K562 (cell line): ENCODE measurements at regions not wholly inside any gene's neighbourhood (a gene's known extent, or its start where the extent isn't known, plus 50 kb on each side); places are given as distances from the start of the nearest gene placed in this dataset.

Source experiments
- ATAC-seq: fragments of 200-7000 bp; cut with Tn5 transposase; 3 replicates; pipeline ENCODE4 v1.9.1; 2020; ENCODE audit warnings: moderate library complexity
- BruUV-seq: library from RNA; stranded (reverse); fragments of 400-500 nt; replicated peaks from 2 replicates; lab custom pipeline; 2021; lab: Mats Ljungman, UMichigan
- CTCF ChIA-PET: fragments of 300-600 bp; formaldehyde crosslinking; extraction: SDS; loops from one replicate; lab custom pipeline; 2021; ENCODE audit warnings: low intra/inter-chr PET ratio; lab: Yijun Ruan, JAX
- POLR2A ChIA-PET: fragments of 300-600, 350-650 bp; sonication (Branson Sonifier 250); formaldehyde crosslinking; extraction: SDS; loops from one replicate; lab custom pipeline; 2021; ENCODE audit warnings: antibody characterized with exemption, inconsistent platforms; lab: Yijun Ruan, JAX
- DNase-seq, 4 experiments: peaks; one replicate each; pipeline versions ENCODE4 v3.0.0 to v3.0.0-alpha.2; 2011 to 2018; ENCODE audit warnings: low spot score in 3 of 4, mixed read lengths in 3 of 4; ENCODE audit errors: extremely low read depth in 1 of 4
- FAIRE-seq: peaks from 2 replicates; lab custom pipeline; 2011; peaks lifted over from hg19 to GRCh38; lab: Jason Lieb, UNC
- H2AFZ ChIP-seq: 2 replicates; pipeline ENCODE4 v1.6.0; 2011; ENCODE audit warnings: low read depth, low read length, control low read depth, inconsistent platforms
- H3K27ac ChIP-seq: fragments of 200-600 bp; 3 replicates; pipeline ENCODE4 v1.8.0; 2011; ENCODE audit warnings: low read depth, mild to moderate bottlenecking, control low read depth, inconsistent platforms, low read length, moderate library complexity, mixed read lengths; ENCODE audit errors: extremely low read depth
- H3K27me3 ChIP-seq, 2 experiments: fragments of 300-600 bp in 1 of 2; 2 replicates in 1 of 2; 3 replicates in 1 of 2; pipeline versions ENCODE4 v1.6.0 to v1.8.0; 2011; ENCODE audit warnings: inconsistent platforms in 2 of 2, low read length in 2 of 2, mild to moderate bottlenecking in 1 of 2, mixed read lengths in 1 of 2, moderate library complexity in 1 of 2; ENCODE audit not compliant: control insufficient read depth in 2 of 2, insufficient read depth in 2 of 2
- H3K36me3 ChIP-seq: fragments of 300-600 bp; 3 replicates; pipeline ENCODE4 v1.8.0; 2011; ENCODE audit warnings: mild to moderate bottlenecking, low read length, inconsistent platforms; ENCODE audit not compliant: control insufficient read depth, insufficient read depth
- H3K4me1 ChIP-seq, 2 experiments: fragments of 200-600 bp in 1 of 2; replicated peaks in 1 of 2; 2 replicates in 1 of 2; 3 replicates in 1 of 2; pipeline versions ENCODE4 v1.5.1 to v1.8.0; 2011; ENCODE audit warnings: inconsistent platforms in 2 of 2, low read length in 2 of 2, mild to moderate bottlenecking in 1 of 2, mixed read lengths in 1 of 2, moderate library complexity in 1 of 2; ENCODE audit not compliant: control insufficient read depth in 2 of 2, insufficient read depth in 2 of 2
- H3K4me2 ChIP-seq: 2 replicates; pipeline ENCODE4 v1.6.1; 2011; ENCODE audit warnings: low read length, control low read depth, inconsistent platforms, mixed read lengths; ENCODE audit not compliant: insufficient read depth
- H3K4me3 ChIP-seq: fragments of 200-600 bp; sonication (generic), shearing (Covaris generic); 2 replicates; pipeline ENCODE4 v1.5.1; 2016; ENCODE audit warnings: control low read depth, inconsistent platforms
- H3K79me2 ChIP-seq: fragments of 200-600 bp; 3 replicates; pipeline ENCODE4 v1.8.0; 2011; ENCODE audit warnings: low read length, inconsistent platforms; ENCODE audit not compliant: control insufficient read depth, insufficient read depth
- H3K9ac ChIP-seq, 2 experiments: 2 replicates each; pipeline versions ENCODE4 v1.6.0 to v1.6.1; 2011; ENCODE audit warnings: low read depth in 2 of 2, low read length in 2 of 2, control low read depth in 1 of 2, inconsistent platforms in 1 of 2, mild to moderate bottlenecking in 1 of 2, mixed read lengths in 1 of 2; ENCODE audit not compliant: insufficient read depth in 1 of 2
- H3K9me1 ChIP-seq: one replicate; pipeline ENCODE4 v1.6.0; 2011; ENCODE audit warnings: inconsistent platforms, mild to moderate bottlenecking, low read length, moderate library complexity; ENCODE audit not compliant: control insufficient read depth, insufficient read depth
- H3K9me3 ChIP-seq: replicated peaks from 2 replicates; pipeline ENCODE4 v1.5.1; 2011; ENCODE audit warnings: low read depth, low read length, inconsistent platforms; ENCODE audit not compliant: control insufficient read depth, insufficient read depth
- H4K20me1 ChIP-seq: replicated peaks from 2 replicates; pipeline ENCODE4 v1.6.1; 2011; ENCODE audit warnings: low read length, inconsistent platforms, mixed read lengths; ENCODE audit not compliant: control insufficient read depth, insufficient read depth
- ADNP ChIP-seq: fragments of 200-800 bp; sonication (Bioruptor generic); IDR thresholded peaks from 2 replicates; pipeline ENCODE4 v1.6.1; 2016; ENCODE audit warnings: missing genetic modification characterization, missing compliant biosample characterization
- ATF2 ChIP-seq: sonication (generic); formaldehyde crosslinking; IDR thresholded peaks from 2 replicates; pipeline ENCODE4 v1.8.1; 2022; ENCODE audit warnings: missing genetic modification reagents
- ETV6 ChIP-seq, 3 experiments: fragments of 150-350 bp in 1 of 3; sonication (generic) in 1 of 3; formaldehyde crosslinking in 1 of 3; IDR thresholded peaks; 2 replicates each; pipeline versions ENCODE4 v1.6.1 to v1.8.0; 2014 to 2022; ENCODE audit warnings: borderline replicate concordance in 2 of 3, low read depth in 2 of 3, antibody characterized with exemption in 1 of 3, low read length in 1 of 3, mild to moderate bottlenecking in 1 of 3, missing genetic modification reagents in 1 of 3
- GTF2A2 ChIP-seq: IDR thresholded peaks from 2 replicates; pipeline ENCODE4 v1.6.1; 2016; ENCODE audit warnings: mild to moderate bottlenecking, missing genetic modification characterization, missing compliant biosample characterization
- MAX ChIP-seq: sonication (generic); formaldehyde crosslinking; IDR thresholded peaks from 2 replicates; pipeline ENCODE4 v1.9.0; 2022; ENCODE audit warnings: mild to moderate bottlenecking, missing genetic modification reagents
- PHF21A ChIP-seq: fragments of 450-650 bp; IDR thresholded peaks from 2 replicates; pipeline ENCODE4 v1.6.1; 2017; ENCODE audit warnings: low read depth, borderline replicate concordance
- PHF8 ChIP-seq: fragments of 200-600 bp; sonication (generic); IDR thresholded peaks from 2 replicates; pipeline ENCODE4 v1.6.1; 2012; ENCODE audit warnings: mixed run types, mild to moderate bottlenecking, inconsistent platforms, low read length, moderate library complexity, borderline replicate concordance
- ZBTB2 ChIP-seq: fragments of 450-650 bp; IDR thresholded peaks from 2 replicates; pipeline ENCODE4 v1.6.1; 2016; ENCODE audit warnings: antibody characterized with exemption
- ZNF165 ChIP-seq: fragments of 250-450 bp; sonication (Bioruptor Pico); IDR thresholded peaks from 2 replicates; pipeline ENCODE4 v1.4.0; 2020; ENCODE audit warnings: borderline replicate concordance
- ZNF174 ChIP-seq: fragments of 250-450 bp; sonication (Bioruptor Pico); IDR thresholded peaks from 2 replicates; pipeline ENCODE4 v1.4.0; 2020; ENCODE audit warnings: mild to moderate bottlenecking
- WGBS: fragments of 100-300 bp; shearing (Covaris generic); methylation state at CpG from one replicate; pipeline ENCODE4 v1.1.6; 2016; ENCODE audit warnings: low coverage, mixed read lengths; ENCODE audit not compliant: insufficient coverage; ENCODE audit errors: missing lambda C conversion rate; 5-methylcytosine and 5-hydroxymethylcytosine counted together
- in situ Hi-C: fragments of 300-500 bp; cut with MboI; formaldehyde crosslinking; loops from 4 replicates; pipeline ENCODE4 v1.15.0; 2018; ENCODE audit warnings: inconsistent platforms, mixed read lengths
- intact Hi-C: fragments of 100-400 bp; cut with micrococcal nuclease; formaldehyde crosslinking; loops from 2 replicates; pipeline ENCODE4 v1.14.2; 2022

- WGBS = 0% methylated on average over 2 of the region's 2 CpGs
- in situ Hi-C loops (no loop called here), intact Hi-C loops (no loop called here)
- no peak overlapping the region for H2AFZ ChIP-seq
- no peaks in the 10 kb centered on the region for H4K20me1 ChIP-seq
- no peaks in the 10 kb centered on the region for H3K79me2 ChIP-seq
- H3K27ac ChIP-seq = no peak overlapping the region
- no peak overlapping the region for H3K9ac ChIP-seq
- ChIA-PET CTCF (no interaction called here), POLR2A (no interaction called here)
- no peak for ATAC-seq
- no peak for DNase-seq
- no peaks in the 10 kb centered on the region for H3K4me1 ChIP-seq
- TF ChIP-seq PHF21A (no peak), MAX (CRISPR knock-in tag) (no peak), GTF2A2 (no peak), PHF8 (no peak), ADNP (tag) (no peak), ZBTB2 (no peak), ZNF174 (no peak), ATF2 (CRISPR knock-in tag) (no peak), ZNF165 (CRISPR knock-in tag) (no peak), ETV6 (IDR thresholded peaks at IDR 0.05; ENCODE audit: borderline replicate concordance in 1 of 2, low read depth in 2 of 2, low read length in 1 of 2) (no peak), ETV6 (CRISPR knock-in tag; IDR thresholded peaks at IDR 0.05; ENCODE audit: borderline replicate concordance) (no peak)
- no peak overlapping the region for H3K4me3 ChIP-seq
- H3K4me2 ChIP-seq = no peak overlapping the region
- H3K27me3 ChIP-seq = no peaks in the 10 kb centered on the region
- no TSS peak for BruUV-seq
- H3K36me3 ChIP-seq = no peaks in the 10 kb centered on the region
- no peak for FAIRE-seq
- H3K9me3 ChIP-seq = no peaks in the 10 kb centered on the region
- no peaks in the 10 kb centered on the region for H3K9me1 ChIP-seq
Observed at GRCh38 chr10:59064080-59064692, 112.3 kb upstream of the PHYHIPL start.
